PC-3 (cell line): ENCODE measurements at regions not wholly inside any gene's neighbourhood (a gene's known extent, or its start where the extent isn't known, plus 50 kb on each side); places are given as distances from the start of the nearest gene placed in this dataset.

Experiments used
- ATAC-seq: fragments of 200-7000 bp; cut with Tn5 transposase; 2 replicates; pipeline ENCODE4 v1.9.1; 2020; ENCODE audit warnings: mild to moderate bottlenecking, moderate library complexity
- BruUV-seq: library from RNA; stranded (reverse); fragments of 400-500 nt; replicated peaks from 2 replicates; lab custom pipeline; 2021; lab: Mats Ljungman, UMichigan
- CTCF ChIA-PET: fragments of 300-600 bp; sonication (Branson Sonifier 250); formaldehyde crosslinking; loops from one replicate; lab custom pipeline; 2022; ENCODE audit warnings: antibody characterized with exemption; lab: Charles Lee
- POLR2A ChIA-PET: fragments of 300-600 bp; sonication (Branson Sonifier 250); formaldehyde crosslinking; loops from one replicate; lab custom pipeline; 2022; ENCODE audit warnings: antibody characterized with exemption; ENCODE audit not compliant: unreplicated experiment; lab: Charles Lee
- DNase-seq: peaks from one replicate; pipeline ENCODE4 v3.0.0-alpha.2; 2015
- H2AFZ ChIP-seq: fragments of 300-600 bp; sonication (generic); 2 replicates; pipeline ENCODE4 v1.6.0; 2016; ENCODE audit warnings: antibody characterized with exemption, low read length
- H3F3A ChIP-seq: fragments of 300-600 bp; sonication (generic); one replicate; pipeline ENCODE4 v1.6.0; 2017; ENCODE audit warnings: antibody characterized with exemption, low read length, control low read depth, mild to moderate bottlenecking; ENCODE audit not compliant: unreplicated experiment
- H3K27ac ChIP-seq: fragments of 300-600 bp; sonication (generic); 2 replicates; pipeline ENCODE4 v1.5.1; 2016; ENCODE audit warnings: mild to moderate bottlenecking, low read length
- H3K27me3 ChIP-seq: fragments of 300-600 bp; sonication (generic); 2 replicates; pipeline ENCODE4 v1.6.1; 2016; ENCODE audit warnings: low read length, mixed read lengths
- H3K36me3 ChIP-seq: fragments of 300-600 bp; sonication (generic); 2 replicates; pipeline ENCODE4 v1.6.1; 2016; ENCODE audit warnings: low read depth, mixed run types, low read length, mixed read lengths
- H3K4me1 ChIP-seq: fragments of 300-600 bp; sonication (generic); 2 replicates; pipeline ENCODE4 v1.5.1; 2016; ENCODE audit warnings: low read length; ENCODE audit not compliant: insufficient read depth
- H3K4me2 ChIP-seq: fragments of 300-600 bp; sonication (generic); 2 replicates; pipeline ENCODE4 v1.6.0; 2016; ENCODE audit warnings: low read length
- H3K4me3 ChIP-seq: fragments of 300-600 bp; sonication (generic); 2 replicates; pipeline ENCODE4 v1.5.1; 2016; ENCODE audit warnings: mild to moderate bottlenecking, low read length, mixed read lengths
- H3K79me2 ChIP-seq: fragments of 300-600 bp; sonication (generic); 2 replicates; pipeline ENCODE4 v1.6.1; 2017; ENCODE audit warnings: low read length, mixed read lengths
- H3K9ac ChIP-seq: fragments of 300-600 bp; sonication (generic); 2 replicates; pipeline ENCODE4 v1.6.0; 2016; ENCODE audit warnings: mild to moderate bottlenecking, low read length
- H3K9me2 ChIP-seq: fragments of 300-600 bp; sonication (generic); replicated peaks from 2 replicates; pipeline ENCODE4 v1.6.1; 2016; ENCODE audit warnings: mixed run types, low read length, mixed read lengths
- H3K9me3 ChIP-seq: fragments of 300-600 bp; sonication (generic); 2 replicates; pipeline ENCODE4 v1.6.1; 2016; ENCODE audit warnings: low read length, mixed read lengths
- H4K20me1 ChIP-seq: fragments of 300-600 bp; sonication (generic); 2 replicates; pipeline ENCODE4 v1.6.1; 2016; ENCODE audit warnings: low read length, mixed read lengths
- CTCF ChIP-seq: fragments of 300-600 bp; sonication (generic); conservative IDR thresholded peaks from 2 replicates; pipeline ENCODE4 v1.5.1; 2017; ENCODE audit warnings: antibody characterized with exemption, low read depth, mild to moderate bottlenecking, low read length
- EZH2 ChIP-seq: fragments of 300-600 bp; sonication (generic); IDR thresholded peaks from one replicate; pipeline ENCODE4 v1.6.1; 2017; ENCODE audit warnings: antibody characterized with exemption, mild to moderate bottlenecking, low read length; ENCODE audit not compliant: unreplicated experiment
- EZH2phosphoT487 ChIP-seq: fragments of 300-600 bp; sonication (generic); IDR thresholded peaks from 2 replicates; pipeline ENCODE4 v1.6.1; 2018; ENCODE audit warnings: mild to moderate bottlenecking, antibody characterized with exemption, low read length, borderline replicate concordance
- intact Hi-C: fragments of 100-400 bp; cut with micrococcal nuclease; formaldehyde crosslinking; loops from 2 replicates; pipeline ENCODE4 v1.9.0; 2023

DNA sequence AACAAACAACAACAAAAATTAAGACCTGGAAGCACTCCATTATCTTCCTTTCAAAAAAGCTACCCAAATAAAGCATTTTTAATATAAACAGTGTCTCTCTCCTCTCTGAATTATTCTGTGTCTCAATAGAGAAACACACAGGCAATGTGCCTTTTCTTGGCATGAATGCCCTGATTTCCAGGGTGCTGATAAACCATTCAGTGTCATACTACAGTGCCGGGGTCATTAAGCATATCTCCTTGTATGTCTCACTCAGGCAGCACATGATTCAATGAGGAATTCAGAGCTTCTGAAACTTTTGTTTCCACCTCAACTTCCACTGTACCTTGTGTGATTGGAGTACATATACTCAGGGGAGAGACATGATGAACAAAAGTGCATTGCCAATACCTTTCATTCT, 294.0 kb upstream of the SLC24A2 start:
- intact Hi-C loops: no loop called here
- no peaks in the 10 kb centered on the region for H3K79me2 ChIP-seq
- H3K36me3 ChIP-seq: no peaks in the 10 kb centered on the region
- H3K9me3 ChIP-seq: no peaks in the 10 kb centered on the region
- H3K4me2 ChIP-seq: no peak overlapping the region
- ChIA-PET POLR2A (no interaction called here), CTCF (no interaction called here)
- H3F3A ChIP-seq: no peaks in the 10 kb centered on the region
- H4K20me1 ChIP-seq: no peaks in the 10 kb centered on the region
- ATAC-seq (no peak), DNase-seq (no peak)
- no peaks in the 10 kb centered on the region for H3K9me2 ChIP-seq
- BruUV-seq: no TSS peak
- H3K27ac ChIP-seq: no peak overlapping the region
- no peak overlapping the region for H2AFZ ChIP-seq
- TF ChIP-seq EZH2phosphoT487: no peak
- no peak for TF ChIP-seq CTCF
- no peak for TF ChIP-seq EZH2
- H3K4me1 ChIP-seq: no peaks in the 10 kb centered on the region
- no peak overlapping the region for H3K9ac ChIP-seq
- H3K4me3 ChIP-seq: no peak overlapping the region
- H3K27me3 ChIP-seq: 0 out of 2 replicates have a peak, but pooled peaks cover 10% of the 10 kb centered on the region

- no peak for DNase-seq
- Histone ChIP-seq H3K9ac (no peak overlapping the region), H3K9me2 (no peaks in the 10 kb centered on the region), H3K4me2 (no peak overlapping the region), H2AFZ (no peak overlapping the region), H3K36me3 (no peaks in the 10 kb centered on the region), H3F3A (no peaks in the 10 kb centered on the region), H4K20me1 (no peaks in the 10 kb centered on the region), H3K27me3 (0 out of 2 replicates have a peak, but pooled peaks cover 10% of the 10 kb centered on the region), H3K27ac (no peak overlapping the region), H3K4me3 (no peak overlapping the region), H3K4me1 (no peaks in the 10 kb centered on the region), H3K79me2 (no peaks in the 10 kb centered on the region), H3K9me3 (no peaks in the 10 kb centered on the region)
- TF ChIP-seq CTCF: no peak
- no peak for TF ChIP-seq EZH2phosphoT487
- no peak for TF ChIP-seq EZH2
- ATAC-seq: no peak
- POLR2A ChIA-PET: no interaction called here
- no TSS peak for BruUV-seq
- CTCF ChIA-PET: no interaction called here
- intact Hi-C loops: no loop called here
These were observed 293.6 kb upstream of the SLC24A2 start for GRCh38 chr9:20082406-20082805.

- Histone ChIP-seq H3K9me2 (no peaks in the 10 kb centered on the region), H3K36me3 (no peaks in the 10 kb centered on the region), H4K20me1 (no peaks in the 10 kb centered on the region), H3K79me2 (no peaks in the 10 kb centered on the region), H3K9me3 (no peaks in the 10 kb centered on the region), H3K27ac (no peak overlapping the region), H3K4me2 (no peak overlapping the region), H3K4me1 (no peaks in the 10 kb centered on the region), H3K4me3 (no peak overlapping the region), H3F3A (no peaks in the 10 kb centered on the region), H2AFZ (no peak overlapping the region), H3K9ac (no peak overlapping the region), H3K27me3 (peaks cover 10% of the 10 kb centered on the region)
- DNase-seq (no peak), ATAC-seq (no peak)
- TF ChIP-seq EZH2phosphoT487 (no peak), EZH2 (no peak), CTCF (no peak)
- ChIA-PET CTCF (no interaction called here), POLR2A (no interaction called here)
- intact Hi-C loops: no loop called here
- no TSS peak for BruUV-seq
These were observed 289.4 kb upstream of the SLC24A2 start for GRCh38 chr9:20078246-20078645.
